Astrocyte of the cerebellum (primary cell): ENCODE measurements at regions not wholly inside any gene's neighbourhood (a gene's known extent, or its start where the extent isn't known, plus 50 kb on each side); places are given as distances from the start of the nearest gene placed in this dataset.

ENCODE experiments used
- DNase-seq: peaks from one replicate; pipeline ENCODE4 v3.0.0-alpha.2; 2011; ENCODE audit warnings: low read depth
- H3K4me3 ChIP-seq: 2 replicates; pipeline ENCODE4 v1.5.1; 2011; ENCODE audit warnings: mild to moderate bottlenecking, low read depth, low read length, moderate library complexity
- CTCF ChIP-seq: IDR thresholded peaks from 2 replicates; pipeline ENCODE4 v1.5.1; 2012; ENCODE audit warnings: low read length, low read depth, moderate library complexity, mild to moderate bottlenecking; ENCODE audit errors: missing control alignments
- in situ Hi-C: cut with HindIII; loops from 2 replicates; pipeline ENCODE4 v1.10.0; 2017; ENCODE audit warnings: low sequenced_read_pairs

- no peak for TF ChIP-seq CTCF
- DNase-seq: no peak
- H3K4me3 ChIP-seq: no peak overlapping the region
- in situ Hi-C loops: no loop called here
Observed at GRCh38 chr13:91286317-91286716, 61.2 kb upstream of the MIR17HG start.

GRCh38 chr13:91291078-91291477 lies 56.4 kb upstream of the MIR17HG start:
- in situ Hi-C loops: no loop called here
- DNase-seq: no peak
- no peak overlapping the region for H3K4me3 ChIP-seq
- TF ChIP-seq CTCF: no peak

GRCh38 chr13:91292630-91293221 lies 54.8 kb upstream of the MIR17HG start:
- in situ Hi-C loops: no loop called here
- no peak for TF ChIP-seq CTCF
- H3K4me3 ChIP-seq: no peak overlapping the region
- no peak for DNase-seq

- TF ChIP-seq CTCF: no peak
- in situ Hi-C loops: no loop called here
- no peak overlapping the region for H3K4me3 ChIP-seq
- DNase-seq: no peak
Observed at GRCh38 chr13:91295712-91296410, 51.6 kb upstream of the MIR17HG start.

GRCh38 chr13:91297503-91297902 lies 50.0 kb upstream of the MIR17HG start:
- TF ChIP-seq CTCF: no peak
- in situ Hi-C loops: no loop called here
- DNase-seq: no peak
- H3K4me3 ChIP-seq: no peak overlapping the region
